ENCODE measurements at regions not wholly inside any gene's neighbourhood (a gene's known extent, or its start where the extent isn't known, plus 50 kb on each side); places are given as distances from the start of the nearest gene placed in this dataset.
"Not testable (repeated sequence)": the region's sequence is repeated elsewhere in the genome, so short reads cannot be mapped to it uniquely, and the experiment has no call there.

GRCh38 chr3:84307339-84307738, 651.5 kb upstream of the CADM2 start:
- H3K27ac ChIP-seq (ENCODE audit: low read depth, low read length) = no peak overlapping the region
- no peaks in the 10 kb centered on the region for H3K9me3 ChIP-seq (ENCODE audit: control insufficient read depth, insufficient read depth, low read depth, low read length)
- no peaks in the 10 kb centered on the region for H3K27me3 ChIP-seq (ENCODE audit: control insufficient read depth, insufficient read depth, low read length)
- no peaks in the 10 kb centered on the region for H3K36me3 ChIP-seq (ENCODE audit: control insufficient read depth, insufficient read depth, low read length)
- H3K4me1 ChIP-seq (ENCODE audit: control insufficient read depth, insufficient read depth, low read length) = no peaks in the 10 kb centered on the region
- H3K9ac ChIP-seq (ENCODE audit: low read length) = no peak overlapping the region
- H3K4me3 ChIP-seq (ENCODE audit: low read depth, low read length) = no peak overlapping the region

GRCh38 chr3:84308379-84308778, 650.4 kb upstream of the CADM2 start:
- H3K27ac ChIP-seq (ENCODE audit: low read depth, low read length) = no peak overlapping the region
- no peaks in the 10 kb centered on the region for H3K36me3 ChIP-seq (ENCODE audit: control insufficient read depth, insufficient read depth, low read length)
- H3K4me1 ChIP-seq (ENCODE audit: control insufficient read depth, insufficient read depth, low read length) = no peaks in the 10 kb centered on the region
- no peaks in the 10 kb centered on the region for H3K27me3 ChIP-seq (ENCODE audit: control insufficient read depth, insufficient read depth, low read length)
- H3K9ac ChIP-seq (ENCODE audit: low read length) = no peak overlapping the region
- H3K9me3 ChIP-seq (ENCODE audit: control insufficient read depth, insufficient read depth, low read depth, low read length) = no peaks in the 10 kb centered on the region
- no peak overlapping the region for H3K4me3 ChIP-seq (ENCODE audit: low read depth, low read length)

GRCh38 chr3:84318273-84318809, 640.4 kb upstream of the CADM2 start:
- Histone ChIP-seq H3K36me3 (ENCODE audit: control insufficient read depth, insufficient read depth, low read length) (no peaks in the 10 kb centered on the region), H3K4me1 (ENCODE audit: control insufficient read depth, insufficient read depth, low read length) (no peaks in the 10 kb centered on the region), H3K9me3 (ENCODE audit: control insufficient read depth, insufficient read depth, low read depth, low read length) (no peaks in the 10 kb centered on the region), H3K4me3 (ENCODE audit: low read depth, low read length) (no peak overlapping the region), H3K27ac (ENCODE audit: low read depth, low read length) (no peak overlapping the region), H3K27me3 (ENCODE audit: control insufficient read depth, insufficient read depth, low read length) (no peaks in the 10 kb centered on the region), H3K9ac (ENCODE audit: low read length) (no peak overlapping the region)

GRCh38 chr3:84365563-84366278, 593.1 kb upstream of the CADM2 start:
- H3K9ac ChIP-seq (ENCODE audit: low read length); H3K4me1 ChIP-seq (ENCODE audit: control insufficient read depth, insufficient read depth, low read length); H3K27me3 ChIP-seq (ENCODE audit: control insufficient read depth, insufficient read depth, low read length); H3K9me3 ChIP-seq (ENCODE audit: control insufficient read depth, insufficient read depth, low read depth, low read length); H3K27ac ChIP-seq (ENCODE audit: low read depth, low read length); H3K36me3 ChIP-seq (ENCODE audit: control insufficient read depth, insufficient read depth, low read length); H3K4me3 ChIP-seq (ENCODE audit: low read depth, low read length): not testable (repeated sequence)

All from HUES6 (cell line).